PC-3 (cell line): ENCODE measurements at regions not wholly inside any gene's neighbourhood (a gene's known extent, or its start where the extent isn't known, plus 50 kb on each side); places are given as distances from the start of the nearest gene placed in this dataset.
A peak's percentile ranks its signal among the peaks of the same experiment; 100 is the strongest.

Source experiments
- ATAC-seq: fragments of 200-7000 bp; cut with Tn5 transposase; 2 replicates; pipeline ENCODE4 v1.9.1; 2020; ENCODE audit warnings: mild to moderate bottlenecking, moderate library complexity
- BruUV-seq: library from RNA; stranded (reverse); fragments of 400-500 nt; replicated peaks from 2 replicates; lab custom pipeline; 2021; lab: Mats Ljungman, UMichigan
- CTCF ChIA-PET: fragments of 300-600 bp; sonication (Branson Sonifier 250); formaldehyde crosslinking; loops from one replicate; lab custom pipeline; 2022; ENCODE audit warnings: antibody characterized with exemption; lab: Charles Lee
- POLR2A ChIA-PET: fragments of 300-600 bp; sonication (Branson Sonifier 250); formaldehyde crosslinking; loops from one replicate; lab custom pipeline; 2022; ENCODE audit warnings: antibody characterized with exemption; ENCODE audit not compliant: unreplicated experiment; lab: Charles Lee
- DNase-seq: peaks from one replicate; pipeline ENCODE4 v3.0.0-alpha.2; 2015
- H2AFZ ChIP-seq: fragments of 300-600 bp; sonication (generic); 2 replicates; pipeline ENCODE4 v1.6.0; 2016; ENCODE audit warnings: antibody characterized with exemption, low read length
- H3F3A ChIP-seq: fragments of 300-600 bp; sonication (generic); one replicate; pipeline ENCODE4 v1.6.0; 2017; ENCODE audit warnings: antibody characterized with exemption, low read length, control low read depth, mild to moderate bottlenecking; ENCODE audit not compliant: unreplicated experiment
- H3K27ac ChIP-seq: fragments of 300-600 bp; sonication (generic); 2 replicates; pipeline ENCODE4 v1.5.1; 2016; ENCODE audit warnings: mild to moderate bottlenecking, low read length
- H3K27me3 ChIP-seq: fragments of 300-600 bp; sonication (generic); 2 replicates; pipeline ENCODE4 v1.6.1; 2016; ENCODE audit warnings: low read length, mixed read lengths
- H3K36me3 ChIP-seq: fragments of 300-600 bp; sonication (generic); 2 replicates; pipeline ENCODE4 v1.6.1; 2016; ENCODE audit warnings: low read depth, mixed run types, low read length, mixed read lengths
- H3K4me1 ChIP-seq: fragments of 300-600 bp; sonication (generic); 2 replicates; pipeline ENCODE4 v1.5.1; 2016; ENCODE audit warnings: low read length; ENCODE audit not compliant: insufficient read depth
- H3K4me2 ChIP-seq: fragments of 300-600 bp; sonication (generic); 2 replicates; pipeline ENCODE4 v1.6.0; 2016; ENCODE audit warnings: low read length
- H3K4me3 ChIP-seq: fragments of 300-600 bp; sonication (generic); 2 replicates; pipeline ENCODE4 v1.5.1; 2016; ENCODE audit warnings: mild to moderate bottlenecking, low read length, mixed read lengths
- H3K79me2 ChIP-seq: fragments of 300-600 bp; sonication (generic); 2 replicates; pipeline ENCODE4 v1.6.1; 2017; ENCODE audit warnings: low read length, mixed read lengths
- H3K9ac ChIP-seq: fragments of 300-600 bp; sonication (generic); 2 replicates; pipeline ENCODE4 v1.6.0; 2016; ENCODE audit warnings: mild to moderate bottlenecking, low read length
- H3K9me2 ChIP-seq: fragments of 300-600 bp; sonication (generic); replicated peaks from 2 replicates; pipeline ENCODE4 v1.6.1; 2016; ENCODE audit warnings: mixed run types, low read length, mixed read lengths
- H3K9me3 ChIP-seq: fragments of 300-600 bp; sonication (generic); 2 replicates; pipeline ENCODE4 v1.6.1; 2016; ENCODE audit warnings: low read length, mixed read lengths
- H4K20me1 ChIP-seq: fragments of 300-600 bp; sonication (generic); 2 replicates; pipeline ENCODE4 v1.6.1; 2016; ENCODE audit warnings: low read length, mixed read lengths
- EZH2 ChIP-seq: fragments of 300-600 bp; sonication (generic); IDR thresholded peaks from one replicate; pipeline ENCODE4 v1.6.1; 2017; ENCODE audit warnings: antibody characterized with exemption, mild to moderate bottlenecking, low read length; ENCODE audit not compliant: unreplicated experiment
- EZH2phosphoT487 ChIP-seq: fragments of 300-600 bp; sonication (generic); IDR thresholded peaks from 2 replicates; pipeline ENCODE4 v1.6.1; 2018; ENCODE audit warnings: mild to moderate bottlenecking, antibody characterized with exemption, low read length, borderline replicate concordance
- intact Hi-C: fragments of 100-400 bp; cut with micrococcal nuclease; formaldehyde crosslinking; loops from 2 replicates; pipeline ENCODE4 v1.9.0; 2023
- TF ChIP-seq, protein P1 (sequence below): fragments of 300-600 bp; sonication (generic); conservative IDR thresholded peaks from 2 replicates; pipeline ENCODE4 v1.5.1; 2017; ENCODE audit warnings: antibody characterized with exemption, low read depth, mild to moderate bottlenecking, low read length

DNA sequence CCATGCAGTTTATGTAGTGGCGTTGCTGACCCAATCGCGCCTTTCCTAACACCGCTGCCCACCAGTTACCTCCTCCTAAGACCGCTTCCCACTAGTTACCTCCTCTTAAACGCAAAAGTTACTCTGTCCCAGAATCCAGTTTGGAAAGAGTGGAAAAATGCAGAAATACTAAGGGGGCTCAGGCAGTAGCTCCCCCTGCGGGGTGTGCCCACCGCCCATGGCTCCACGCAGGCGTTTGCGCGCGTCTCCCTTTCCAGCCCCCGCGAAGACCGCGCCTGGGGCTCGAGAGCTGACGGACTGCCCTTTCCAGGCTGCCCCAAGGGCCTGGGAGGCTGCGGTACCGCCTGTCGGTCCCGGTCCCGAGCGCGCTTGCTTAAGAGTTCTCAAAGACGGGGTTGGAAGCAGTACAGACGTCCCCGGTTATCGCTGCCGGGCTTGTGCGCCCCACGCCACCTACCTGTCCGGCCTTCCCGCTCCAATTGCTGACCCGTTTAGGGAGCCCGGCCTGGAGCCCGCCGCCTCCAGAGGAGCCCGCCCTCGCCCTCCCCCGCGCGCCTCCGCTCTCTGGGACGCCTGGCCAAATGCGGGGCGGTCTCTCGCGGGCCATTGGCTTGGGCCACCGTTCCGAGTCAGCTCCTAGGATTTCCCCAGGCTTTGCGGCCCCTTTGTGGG is 414.1 kb upstream of the ESRRG start:
- H3K27me3 ChIP-seq, result peaks cover 19% of the 10 kb centered on the region; the same call in 1 of the 2 replicates
- ATAC-seq, result no peak

GRCh38 chr1:217136895-217137205 is 413.6 kb upstream of the ESRRG start:
- no peaks in the 10 kb centered on the region for H3K36me3 ChIP-seq
- no peak overlapping the region for H2AFZ ChIP-seq
- H3K79me2 ChIP-seq, result no peaks in the 10 kb centered on the region
- ChIA-PET POLR2A (no interaction called here), CTCF (no interaction called here)
- no peak for TF ChIP-seq EZH2
- no peak for TF ChIP-seq EZH2phosphoT487
- no peak overlapping the region for H3K4me2 ChIP-seq
- no peaks in the 10 kb centered on the region; the same call in 1 of the 2 replicates for H3K4me1 ChIP-seq
- H3K9me2 ChIP-seq, result no peaks in the 10 kb centered on the region
- no peaks in the 10 kb centered on the region for H3K9me3 ChIP-seq
- BruUV-seq, result no TSS peak
- ATAC-seq (no peak), DNase-seq (no peak)
- H3K27ac ChIP-seq, result no peak overlapping the region
- intact Hi-C loops, result no loop called here
- no peak overlapping the region for H3K4me3 ChIP-seq
- no peaks in the 10 kb centered on the region for H4K20me1 ChIP-seq
- H3K9ac ChIP-seq, result no peak overlapping the region
- H3K27me3 ChIP-seq, result peaks cover 19% of the 10 kb centered on the region; the same call in 1 of the 2 replicates
- no peaks in the 10 kb centered on the region for H3F3A ChIP-seq

More for the DNA sequence above, 414.1 kb upstream of the ESRRG start:
- Histone ChIP-seq H3K79me2 (no peaks in the 10 kb centered on the region), H3K27ac (no peak overlapping the region), H3K4me2 (no peak overlapping the region), H3K36me3 (no peaks in the 10 kb centered on the region), H3K4me1 (no peaks in the 10 kb centered on the region; the same call in 1 of the 2 replicates), H3K9me2 (no peaks in the 10 kb centered on the region), H4K20me1 (no peaks in the 10 kb centered on the region), H3K4me3 (no peak overlapping the region), H3K9ac (no peak overlapping the region), H2AFZ (no peak overlapping the region), H3K9me3 (no peaks in the 10 kb centered on the region), H3F3A (no peaks in the 10 kb centered on the region)
- BruUV-seq, result no TSS peak
- TF ChIP-seq EZH2phosphoT487 (no peak), EZH2 (no peak)
- TF ChIP-seq, protein P1, sequence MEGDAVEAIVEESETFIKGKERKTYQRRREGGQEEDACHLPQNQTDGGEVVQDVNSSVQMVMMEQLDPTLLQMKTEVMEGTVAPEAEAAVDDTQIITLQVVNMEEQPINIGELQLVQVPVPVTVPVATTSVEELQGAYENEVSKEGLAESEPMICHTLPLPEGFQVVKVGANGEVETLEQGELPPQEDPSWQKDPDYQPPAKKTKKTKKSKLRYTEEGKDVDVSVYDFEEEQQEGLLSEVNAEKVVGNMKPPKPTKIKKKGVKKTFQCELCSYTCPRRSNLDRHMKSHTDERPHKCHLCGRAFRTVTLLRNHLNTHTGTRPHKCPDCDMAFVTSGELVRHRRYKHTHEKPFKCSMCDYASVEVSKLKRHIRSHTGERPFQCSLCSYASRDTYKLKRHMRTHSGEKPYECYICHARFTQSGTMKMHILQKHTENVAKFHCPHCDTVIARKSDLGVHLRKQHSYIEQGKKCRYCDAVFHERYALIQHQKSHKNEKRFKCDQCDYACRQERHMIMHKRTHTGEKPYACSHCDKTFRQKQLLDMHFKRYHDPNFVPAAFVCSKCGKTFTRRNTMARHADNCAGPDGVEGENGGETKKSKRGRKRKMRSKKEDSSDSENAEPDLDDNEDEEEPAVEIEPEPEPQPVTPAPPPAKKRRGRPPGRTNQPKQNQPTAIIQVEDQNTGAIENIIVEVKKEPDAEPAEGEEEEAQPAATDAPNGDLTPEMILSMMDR, result no peak
- intact Hi-C loops, result no loop called here
- CTCF ChIA-PET, result no interaction called here
- DNase-seq, result no peak
- POLR2A ChIA-PET, result no interaction called here

DNA sequence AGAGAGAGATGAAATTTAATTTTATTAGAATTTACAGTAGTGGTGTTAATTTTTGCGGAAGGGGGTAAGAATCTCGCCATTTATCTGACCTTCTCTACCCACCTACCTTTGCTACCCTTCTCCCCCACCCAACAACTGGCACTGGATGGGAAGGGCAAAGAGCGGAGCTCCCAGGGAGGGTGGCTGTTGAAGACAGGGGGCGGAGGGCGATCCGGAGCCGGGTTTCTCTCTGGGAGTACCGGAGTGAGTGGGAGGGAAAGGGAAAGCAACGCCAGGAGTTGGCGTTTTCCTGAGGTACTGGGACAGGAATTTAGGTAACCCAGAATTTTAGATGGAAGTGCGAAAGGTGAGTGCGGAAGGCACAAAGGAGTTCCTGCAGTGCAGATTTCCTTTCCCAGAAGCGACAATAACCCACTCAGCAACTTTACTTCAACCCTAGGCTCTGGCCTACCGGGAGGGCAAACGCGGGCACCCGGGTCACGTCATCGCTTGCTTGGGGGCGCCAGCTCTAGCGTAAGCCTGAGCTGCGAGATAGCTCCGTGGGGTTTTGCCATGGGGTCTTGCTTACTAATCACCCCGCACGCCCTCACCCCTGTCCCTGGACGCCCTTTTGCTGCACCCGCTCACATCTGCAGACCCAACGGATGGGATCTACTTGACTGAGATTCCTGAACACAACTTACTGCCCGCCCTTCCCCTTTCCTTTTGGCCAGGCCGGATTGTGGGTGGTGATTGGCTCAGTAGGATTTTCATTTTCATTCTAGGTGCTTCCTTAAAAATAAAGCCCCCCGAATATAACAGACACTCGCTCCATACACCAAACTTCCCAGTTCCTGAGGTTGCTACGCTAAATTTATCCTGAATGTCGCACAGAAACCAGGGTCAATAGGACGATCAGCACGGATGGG is 413.0 kb upstream of the ESRRG start:
- ATAC-seq, result no peak
- DNase-seq, result no peak
- H3K79me2 ChIP-seq, result no peaks in the 10 kb centered on the region
- peak overlapping the region; percentile 88 for H3K4me2 ChIP-seq
- TF ChIP-seq EZH2phosphoT487, result no peak
- TF ChIP-seq EZH2, result no peak
- TF ChIP-seq, protein P1, result no peak
- no peaks in the 10 kb centered on the region for H3F3A ChIP-seq
- peak overlapping the region; percentile 90 for H2AFZ ChIP-seq
- H3K9me2 ChIP-seq, result no peaks in the 10 kb centered on the region
- no peaks in the 10 kb centered on the region for H4K20me1 ChIP-seq
- H3K36me3 ChIP-seq, result no peaks in the 10 kb centered on the region
- intact Hi-C loops, result no loop called here
- peaks cover 19% of the 10 kb centered on the region; the same call in 1 of the 2 replicates for H3K27me3 ChIP-seq
- peak overlapping the region; percentile 69 for H3K4me3 ChIP-seq
- CTCF ChIA-PET, result no interaction called here
- POLR2A ChIA-PET, result no interaction called here
- no peak overlapping the region for H3K27ac ChIP-seq
- no peaks in the 10 kb centered on the region for H3K9me3 ChIP-seq
- no peak overlapping the region for H3K9ac ChIP-seq
- no peaks in the 10 kb centered on the region; the same call in 1 of the 2 replicates for H3K4me1 ChIP-seq
- no TSS peak for BruUV-seq
